ENCODE measurements at regions not wholly inside any gene's neighbourhood (a gene's known extent, or its start where the extent isn't known, plus 50 kb on each side); places are given as distances from the start of the nearest gene placed in this dataset.

GRCh38 chr18:78767648-78768071, 212.0 kb upstream of the SALL3 start:
- no peak for DNase-seq

GRCh38 chr18:78768221-78768620, 211.4 kb upstream of the SALL3 start:
- DNase-seq, result no peak

GRCh38 chr18:78768656-78769501, 210.7 kb upstream of the SALL3 start:
- no peak for DNase-seq

- DNase-seq, result no peak
Measured at GRCh38 chr18:78769502-78770105, 210.0 kb upstream of the SALL3 start.

- DNase-seq, result no peak
Measured at GRCh38 chr18:78770139-78770822, 209.3 kb upstream of the SALL3 start.

GRCh38 chr18:78770823-78771139, 208.8 kb upstream of the SALL3 start:
- DNase-seq, result no peak

- no peak for DNase-seq
Measured at GRCh38 chr18:78771496-78772359, 207.9 kb upstream of the SALL3 start.

- DNase-seq, result no peak
Measured at GRCh38 chr18:78772360-78773302, 207.0 kb upstream of the SALL3 start.

GRCh38 chr18:78773303-78773755, 206.3 kb upstream of the SALL3 start:
- no peak for DNase-seq

GRCh38 chr18:78773819-78774218, 205.8 kb upstream of the SALL3 start:
- no peak for DNase-seq

- DNase-seq, result no peak
Measured at GRCh38 chr18:78774741-78775141, 204.9 kb upstream of the SALL3 start.

GRCh38 chr18:78776151-78776550, 203.5 kb upstream of the SALL3 start:
- no peak for DNase-seq

GRCh38 chr18:78776706-78777285, 202.8 kb upstream of the SALL3 start:
- no peak for DNase-seq

GRCh38 chr18:78777992-78778391, 201.6 kb upstream of the SALL3 start:
- DNase-seq, result no peak

- no peak for DNase-seq
Measured at GRCh38 chr18:78778651-78779050, 201.0 kb upstream of the SALL3 start.

GRCh38 chr18:78779996-78780718, 199.5 kb upstream of the SALL3 start:
- DNase-seq, result no peak

GRCh38 chr18:78780719-78781600, 198.7 kb upstream of the SALL3 start:
- DNase-seq, result no peak

- no peak for DNase-seq
Measured at GRCh38 chr18:78781601-78781960, 198.0 kb upstream of the SALL3 start.

- no peak for DNase-seq
Measured at GRCh38 chr18:78782951-78783563, 196.6 kb upstream of the SALL3 start.
